H1 (cell line): ENCODE measurements at regions not wholly inside any gene's neighbourhood (a gene's known extent, or its start where the extent isn't known, plus 50 kb on each side); places are given as distances from the start of the nearest gene placed in this dataset.

Experiments used
- BRCA1 ChIP-seq: IDR thresholded peaks from 2 replicates; pipeline ENCODE4 v1.6.1; 2012; ENCODE audit warnings: low read depth, low read length, improper control_type of control experiment
- CBX5 ChIP-seq: fragments of 300-800, 300-1000 bp; sonication (generic); IDR thresholded peaks from 2 replicates; pipeline ENCODE4 v1.7.1; 2016; ENCODE audit warnings: antibody characterized with exemption, low read length, low read depth
- CHD2 ChIP-seq: IDR thresholded peaks from 2 replicates; pipeline ENCODE4 v1.6.1; 2012; ENCODE audit warnings: low read length, improper control_type of control experiment
- CTCF ChIP-seq, 3 experiments: IDR thresholded peaks; 1 replicate in 2 of 3; 2 replicates in 1 of 3; pipeline versions ENCODE4 v1.5.1 to v1.6.1; 2011; ENCODE audit warnings: low read length in 3 of 3, mild to moderate bottlenecking in 3 of 3, inconsistent platforms in 2 of 3, low read depth in 1 of 3, moderate library complexity in 1 of 3; ENCODE audit not compliant: insufficient read depth in 1 of 3; ENCODE audit errors: control extremely low read depth in 1 of 3
- EGR1 ChIP-seq: IDR thresholded peaks from 2 replicates; pipeline ENCODE4 v1.6.1; 2011; ENCODE audit warnings: low read depth, low read length, borderline replicate concordance
- TAF1 ChIP-seq: IDR thresholded peaks from 2 replicates; pipeline ENCODE4 v1.6.1; 2011; ENCODE audit warnings: mild to moderate bottlenecking, low read depth, low read length

GRCh38 chr4:29104694-29105093 is 1615.5 kb upstream of the PCDH7 start:
- TF ChIP-seq CTCF (IDR thresholded peaks at IDR 0.05; ENCODE audit: control extremely low read depth in 1 of 3, insufficient read depth in 1 of 3, low read depth in 1 of 3, low read length in 3 of 3): no peak
- no peak for TF ChIP-seq CBX5
- no peak for TF ChIP-seq CHD2
- no peak for TF ChIP-seq BRCA1
- no peak for TF ChIP-seq TAF1
- TF ChIP-seq EGR1: no peak
